GM21528 (cell line): ENCODE measurements at regions not wholly inside any gene's neighbourhood (a gene's known extent, or its start where the extent isn't known, plus 50 kb on each side); places are given as distances from the start of the nearest gene placed in this dataset.
"Not testable (repeated sequence)": the region's sequence is repeated elsewhere in the genome, so short reads cannot be mapped to it uniquely, and the experiment has no call there.

Source experiments
- ATAC-seq: cut with Tn5 transposase; IDR thresholded peaks from one replicate; pipeline ENCODE4 v1.9.1; 2021; ENCODE audit warnings: mild to moderate bottlenecking, moderate library complexity; ENCODE audit not compliant: unreplicated experiment, low FRiP score

DNA sequence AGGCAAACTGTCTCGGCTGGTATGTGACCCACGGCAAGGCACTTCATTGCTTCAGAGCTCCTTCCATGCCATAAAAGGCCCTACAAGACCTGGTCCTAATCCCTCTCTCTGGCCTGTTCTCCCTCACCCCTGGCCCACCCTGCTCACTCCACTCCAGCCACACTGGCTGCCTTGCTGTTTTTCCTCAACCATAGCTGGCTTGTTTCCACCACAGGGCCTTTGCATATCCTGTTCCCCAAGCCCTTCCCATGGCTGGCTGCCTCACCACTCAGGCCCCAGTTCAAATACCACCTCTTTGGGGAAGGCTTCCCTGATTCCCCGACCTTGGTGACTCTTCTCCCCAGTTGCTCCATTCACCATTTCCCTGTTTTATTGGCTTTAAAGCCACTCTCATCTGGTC, 230.8 kb upstream of the FRG2C start:
- ATAC-seq = not testable (repeated sequence)

DNA sequence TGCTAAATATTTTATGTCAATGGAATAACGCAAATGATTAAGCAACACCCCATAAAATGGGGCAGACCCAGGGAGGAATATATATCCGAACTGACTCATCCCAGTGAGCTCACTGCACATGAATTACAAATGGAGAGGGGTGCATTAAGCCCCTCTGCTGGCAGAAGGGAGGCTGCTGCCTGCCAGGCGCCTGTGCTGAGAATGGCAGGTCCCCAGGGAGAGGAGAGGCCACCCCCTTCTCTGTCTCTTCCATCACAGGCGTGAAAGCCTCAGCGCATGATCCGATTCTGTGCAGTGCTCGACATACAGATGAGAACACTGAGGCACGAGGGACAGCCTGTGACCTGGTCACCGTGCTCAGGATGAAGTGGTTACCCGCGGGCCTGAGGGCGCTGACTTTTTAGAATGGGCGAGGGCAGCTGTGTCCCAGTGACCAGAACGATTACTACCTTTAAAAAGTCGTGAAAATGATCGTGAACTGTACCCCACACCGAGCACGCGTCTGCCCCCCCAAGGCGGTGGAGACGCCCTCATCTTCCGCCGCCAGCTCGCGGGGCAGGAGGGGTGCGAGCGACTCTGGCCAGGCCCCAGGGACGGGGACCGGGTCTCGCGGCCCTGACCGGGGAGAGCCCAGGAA, 229.7 kb upstream of the FRG2C start:
- ATAC-seq = not testable (repeated sequence)

DNA sequence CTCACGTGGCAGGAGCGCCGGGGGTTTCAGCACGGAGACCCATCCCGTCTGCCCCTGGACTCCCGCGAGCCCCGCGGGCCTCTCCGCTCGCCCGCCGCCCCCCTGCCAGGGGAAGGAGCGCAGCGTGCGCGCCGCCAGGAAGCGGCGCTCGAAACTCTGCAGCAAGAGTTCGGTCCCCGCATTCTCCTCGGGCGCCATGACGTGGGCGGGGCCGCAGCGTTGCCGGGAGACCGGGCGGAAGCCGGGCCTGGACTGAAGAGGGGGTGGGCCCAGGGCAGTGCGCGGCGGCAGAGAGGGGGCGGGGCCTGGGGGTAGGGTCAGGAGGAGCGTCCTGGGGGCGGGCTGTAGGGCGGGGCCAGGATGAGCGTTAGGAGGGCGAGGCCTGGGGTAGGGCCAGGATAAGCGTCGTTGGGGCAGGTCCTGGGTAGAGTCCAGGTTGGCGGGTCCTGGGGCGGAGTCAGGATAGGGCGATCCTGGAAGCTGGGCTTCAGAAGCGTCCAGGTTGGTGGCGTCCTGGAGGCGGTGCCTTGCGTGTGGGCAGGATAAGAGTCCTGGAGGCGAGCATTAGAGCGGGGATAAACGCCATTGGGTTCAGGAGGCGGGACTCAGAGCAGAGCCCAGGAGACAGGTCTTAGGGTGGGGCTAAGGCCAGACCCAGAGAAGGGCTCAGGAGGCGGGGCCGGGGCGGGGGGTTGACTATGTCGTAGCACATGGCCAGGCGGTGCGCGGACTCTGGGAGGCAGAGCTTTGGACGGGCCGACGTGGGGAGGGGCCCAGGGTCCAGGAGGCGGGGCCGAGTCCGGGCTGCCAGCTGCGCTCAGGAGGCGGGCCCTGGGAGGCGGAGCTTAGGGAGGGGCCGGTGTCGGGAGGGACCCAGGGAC, 229.0 kb upstream of the FRG2C start:
- peak; percentile 100 for ATAC-seq

GRCh38 chr3:75435794-75436400, 228.2 kb upstream of the FRG2C start:
- not testable (repeated sequence) for ATAC-seq

DNA sequence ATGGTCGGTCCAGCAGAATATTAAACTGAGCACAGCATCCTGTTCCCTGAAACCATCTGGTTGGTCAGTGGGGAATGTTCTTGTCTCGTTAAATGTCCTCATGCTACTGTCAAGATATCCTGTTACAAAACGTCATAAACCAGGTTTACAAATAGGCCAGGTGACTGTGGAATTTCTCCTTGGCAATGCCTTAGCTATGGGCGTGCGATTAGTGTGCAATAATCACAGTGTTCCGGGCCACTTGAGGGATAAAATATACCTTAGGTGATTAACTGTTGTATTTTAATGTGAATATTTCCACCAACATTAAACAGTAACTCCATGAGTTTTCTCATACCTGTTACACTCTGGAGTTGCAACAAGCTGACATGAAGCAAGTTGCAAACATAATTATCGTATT, 223.1 kb upstream of the FRG2C start:
- ATAC-seq = not testable (repeated sequence)

DNA sequence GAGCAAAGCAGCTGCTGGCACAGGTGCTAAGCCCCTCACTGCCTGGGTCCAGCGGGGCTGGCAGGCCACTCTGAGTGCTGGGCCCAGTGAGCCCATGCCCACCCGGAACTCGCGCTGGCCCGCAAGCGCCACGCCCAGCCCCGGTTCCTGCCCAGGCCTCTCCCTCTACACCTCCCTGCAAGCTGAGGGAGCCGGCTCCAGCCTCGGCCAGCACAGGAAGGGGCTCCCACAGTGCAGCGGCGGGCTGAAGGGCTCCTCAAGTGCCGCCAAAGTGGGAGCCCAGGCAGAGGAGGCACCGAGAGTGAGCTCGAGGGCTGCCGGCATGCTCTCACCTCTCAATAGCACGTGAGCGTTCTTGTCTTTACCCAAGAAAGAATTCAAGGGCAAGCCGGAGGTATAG, 219.5 kb upstream of the FRG2C start:
- not testable (repeated sequence) for ATAC-seq

DNA sequence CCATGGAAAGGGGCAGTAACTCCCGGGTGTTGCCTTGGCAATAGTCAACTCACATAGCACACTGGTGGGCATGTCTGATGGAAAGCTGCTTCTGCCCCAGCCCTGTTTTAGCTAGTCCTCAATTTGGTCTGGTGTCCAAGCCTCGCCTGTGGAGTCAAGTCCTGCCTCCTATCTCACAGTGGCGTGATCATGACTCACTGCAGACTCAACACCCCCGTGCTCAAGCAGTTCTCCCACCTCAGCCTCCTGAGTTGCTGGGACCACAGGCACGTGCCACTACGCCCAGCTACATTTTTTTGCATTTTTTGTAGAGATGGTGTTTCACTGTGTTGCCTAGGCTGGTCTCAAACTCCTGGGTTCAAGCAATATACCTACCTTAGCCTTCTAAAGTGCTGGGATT, 218.9 kb upstream of the FRG2C start:
- ATAC-seq = not testable (repeated sequence)

DNA sequence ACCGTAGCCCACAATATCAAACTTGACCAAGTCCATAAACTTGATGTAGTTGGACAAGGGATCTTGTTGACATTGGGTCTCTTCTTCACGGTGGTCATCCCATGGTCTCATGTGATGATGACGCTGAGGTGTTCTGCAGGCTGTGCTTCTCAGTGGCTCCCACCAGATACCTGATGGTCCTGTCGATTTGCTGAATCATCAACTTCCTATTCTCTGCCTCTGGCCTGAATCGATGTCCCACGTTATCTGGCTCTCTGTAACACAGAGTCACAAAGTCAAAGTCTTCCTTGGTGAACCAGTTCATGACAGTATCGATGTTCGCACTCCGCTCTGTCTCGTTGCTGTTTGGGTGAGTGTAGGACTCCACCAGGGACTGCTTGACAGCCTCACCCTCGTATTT, 217.2 kb upstream of the FRG2C start:
- not testable (repeated sequence) for ATAC-seq

DNA sequence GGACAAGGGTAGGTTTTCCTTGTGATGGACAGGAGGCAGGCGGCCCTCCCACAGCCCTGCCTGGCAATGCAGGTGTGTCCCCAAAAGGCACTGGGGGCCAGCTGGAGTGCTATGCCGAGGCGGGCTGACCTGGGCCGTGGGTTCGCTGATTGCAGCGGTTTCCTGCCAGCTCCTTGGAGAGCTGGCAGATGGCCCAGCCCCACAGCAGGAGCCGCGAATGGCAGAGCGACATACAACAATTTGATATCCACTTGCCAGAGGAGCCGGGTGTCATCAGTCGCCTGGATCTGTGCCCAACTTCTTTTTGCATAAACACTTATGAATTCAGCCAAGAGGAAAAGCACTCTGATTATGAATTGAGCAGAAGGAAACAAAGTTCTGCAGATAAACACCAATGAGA, 210.8 kb upstream of the FRG2C start:
- ATAC-seq = not testable (repeated sequence)

- not testable (repeated sequence) for ATAC-seq
Measured at GRCh38 chr3:75453839-75454238, 210.3 kb upstream of the FRG2C start.

DNA sequence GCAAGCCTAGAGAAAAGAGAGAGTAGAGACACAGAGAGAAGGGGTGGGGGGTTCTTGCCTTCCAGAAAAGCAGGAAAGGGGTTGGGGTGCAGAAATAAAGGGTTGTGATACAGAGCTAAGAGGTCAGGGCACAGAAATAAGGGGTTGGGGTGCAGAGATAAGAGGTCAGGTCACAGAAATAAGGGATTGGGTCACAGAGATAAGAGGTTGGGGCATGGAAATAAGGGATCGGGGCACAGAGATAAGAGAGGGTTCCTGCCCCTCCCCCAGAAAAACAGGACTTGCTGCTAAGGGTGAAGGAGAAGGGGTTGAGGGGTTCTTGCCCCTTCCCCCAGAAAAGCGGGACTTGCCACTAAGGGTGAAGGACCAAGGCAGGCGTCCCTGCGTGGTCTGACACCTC, 189.6 kb upstream of the FRG2C start:
- ATAC-seq = not testable (repeated sequence)

- not testable (repeated sequence) for ATAC-seq
Measured at GRCh38 chr3:75496600-75496999, 167.5 kb upstream of the FRG2C start.

GRCh38 chr3:75500357-75500756, 163.8 kb upstream of the FRG2C start:
- not testable (repeated sequence) for ATAC-seq

DNA sequence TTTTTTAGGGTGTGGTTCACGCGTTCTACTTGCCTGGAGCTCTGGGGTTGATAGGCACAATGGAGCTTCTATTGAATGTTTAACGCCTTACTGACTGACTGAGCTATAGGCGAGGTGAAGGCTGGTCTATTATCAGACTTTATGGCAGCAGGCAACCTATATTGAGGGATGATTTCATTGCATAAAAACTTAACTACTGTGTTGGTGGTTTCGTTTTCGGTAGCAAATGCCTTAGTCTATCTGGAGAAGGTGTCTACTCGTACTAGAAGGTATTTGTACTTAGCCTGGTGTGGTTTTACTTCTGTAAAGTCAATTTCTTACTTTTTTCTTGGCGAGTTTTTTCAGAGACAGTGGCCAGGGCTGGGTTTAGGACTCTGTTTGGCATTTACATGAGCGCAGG, 162.0 kb upstream of the FRG2C start:
- not testable (repeated sequence) for ATAC-seq

GRCh38 chr3:75502769-75503756, 161.1 kb upstream of the FRG2C start:
- ATAC-seq = not testable (repeated sequence)

DNA sequence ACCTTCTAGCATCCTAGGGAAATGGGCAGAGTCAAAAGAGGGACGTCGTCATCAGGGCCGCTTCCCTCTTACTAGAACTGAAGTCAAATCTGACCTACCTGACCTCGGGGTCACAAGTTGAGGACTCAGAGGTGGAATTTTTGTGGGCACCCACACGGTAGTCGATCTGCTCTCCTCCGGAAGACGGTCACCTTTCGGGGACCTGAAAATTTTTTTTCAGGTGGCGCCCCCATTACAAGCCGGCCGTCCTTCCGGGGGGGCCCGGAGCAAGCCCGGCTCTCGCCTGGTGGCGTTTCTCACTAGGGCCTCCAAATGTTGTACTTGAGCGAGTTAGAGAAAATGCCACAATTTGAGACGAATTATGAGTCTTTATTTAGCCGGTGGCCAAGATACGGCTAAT, 157.5 kb upstream of the FRG2C start:
- no peak for ATAC-seq

GRCh38 chr3:75507956-75508355, 156.2 kb upstream of the FRG2C start:
- not testable (repeated sequence) for ATAC-seq

DNA sequence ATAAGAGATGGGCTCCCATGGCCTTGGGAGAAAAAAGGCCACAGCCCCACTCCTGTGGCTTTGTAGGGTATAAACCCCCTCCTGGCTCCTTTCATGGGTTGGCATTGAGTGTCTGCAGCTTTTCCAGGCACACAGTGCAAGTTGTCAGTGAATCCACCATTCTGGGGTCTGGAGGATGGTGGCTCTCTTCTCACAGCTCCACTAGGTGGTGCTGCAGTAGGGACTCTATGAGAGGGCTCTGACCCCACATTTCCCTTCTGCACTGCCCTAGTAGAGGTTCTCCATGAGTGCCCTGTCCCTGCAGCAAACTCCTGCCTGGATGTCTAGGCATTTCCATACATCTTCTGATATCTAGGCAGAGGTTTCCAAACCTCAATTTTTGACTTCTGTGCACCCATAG, 136.5 kb upstream of the FRG2C start:
- not testable (repeated sequence) for ATAC-seq

DNA sequence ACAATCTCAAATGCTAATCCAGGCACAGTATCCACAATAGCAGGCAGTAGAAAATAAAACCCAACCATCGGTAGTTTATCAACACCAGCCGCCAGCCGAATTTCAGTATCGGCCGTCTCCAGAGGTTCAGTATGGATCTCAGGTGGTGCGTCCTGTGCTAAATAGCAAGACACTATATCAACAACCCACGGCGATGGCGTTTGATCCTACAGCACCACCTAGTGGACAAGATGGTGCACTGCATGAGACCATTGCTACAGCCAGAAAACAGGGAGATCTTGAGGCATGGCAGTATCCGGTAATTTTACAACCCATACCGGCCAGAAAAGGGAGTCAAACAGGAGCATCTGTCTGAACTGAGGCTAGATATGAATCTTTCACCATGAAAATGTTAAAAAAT, 112.0 kb upstream of the FRG2C start:
- not testable (repeated sequence) for ATAC-seq

GRCh38 chr3:75564427-75564826, 99.7 kb upstream of the FRG2C start:
- ATAC-seq = not testable (repeated sequence)
